Esophagus squamous epithelium (tissue), 4 donors: ENCODE measurements at regions not wholly inside any gene's neighbourhood (a gene's known extent, or its start where the extent isn't known, plus 50 kb on each side); places are given as distances from the start of the nearest gene placed in this dataset.

Experiments used
- POLR2A ChIP-seq, 4 donors: fragments of 450-650 bp; IDR thresholded peaks; one replicate each; pipeline ENCODE4 v1.6.1; 2017; ENCODE audit warnings: antibody characterized with exemption in 4 of 4, mild to moderate bottlenecking in 4 of 4, moderate library complexity in 3 of 4
- TF ChIP-seq, protein P1 (sequence below), 6 experiments: fragments of 450-650 bp in 4 of 6; fragments of 200-600 bp in 2 of 6; sonication (generic) in 2 of 6; IDR thresholded peaks; one replicate each; pipeline ENCODE4 v1.5.1; 2016 to 2019; ENCODE audit warnings: antibody characterized with exemption in 6 of 6, mild to moderate bottlenecking in 4 of 6, moderate library complexity in 4 of 6

DNA sequence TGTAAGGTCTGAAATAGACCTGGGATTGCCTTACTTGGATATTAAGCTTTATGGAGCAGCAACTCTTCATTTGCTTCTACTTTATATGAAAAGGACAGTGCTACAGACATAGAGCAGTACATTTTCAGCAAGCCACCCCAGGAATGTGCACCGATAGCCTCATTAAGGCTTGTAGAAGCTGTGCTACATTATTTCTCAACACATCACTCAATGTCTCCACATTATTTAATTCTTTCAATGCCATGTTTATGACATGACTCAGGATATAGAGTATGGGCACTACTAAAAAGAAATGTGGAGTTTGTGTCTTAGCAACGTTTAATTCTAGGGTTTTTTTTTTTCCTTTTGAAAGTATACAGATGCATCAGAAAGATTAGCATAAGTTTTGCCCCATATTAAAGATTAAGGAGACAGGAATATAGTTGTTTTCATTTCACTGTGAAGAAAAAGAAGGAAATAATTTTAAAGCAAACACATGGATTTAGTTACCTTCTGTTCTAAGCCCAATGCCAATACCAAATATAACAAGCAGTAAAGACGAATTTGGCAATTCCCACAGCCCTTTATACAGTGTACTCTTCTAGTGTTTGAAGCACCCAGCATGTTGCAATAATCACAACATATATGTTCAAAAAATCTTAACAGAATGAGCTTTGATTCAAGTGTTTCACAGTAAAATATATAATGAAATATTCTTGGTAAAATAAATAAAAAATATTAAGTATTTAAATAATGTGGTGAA lies 2140.1 kb upstream of the AGA start:
- TF ChIP-seq POLR2A (IDR thresholded peaks at IDR 0.05): no peak
- TF ChIP-seq, protein P1, sequence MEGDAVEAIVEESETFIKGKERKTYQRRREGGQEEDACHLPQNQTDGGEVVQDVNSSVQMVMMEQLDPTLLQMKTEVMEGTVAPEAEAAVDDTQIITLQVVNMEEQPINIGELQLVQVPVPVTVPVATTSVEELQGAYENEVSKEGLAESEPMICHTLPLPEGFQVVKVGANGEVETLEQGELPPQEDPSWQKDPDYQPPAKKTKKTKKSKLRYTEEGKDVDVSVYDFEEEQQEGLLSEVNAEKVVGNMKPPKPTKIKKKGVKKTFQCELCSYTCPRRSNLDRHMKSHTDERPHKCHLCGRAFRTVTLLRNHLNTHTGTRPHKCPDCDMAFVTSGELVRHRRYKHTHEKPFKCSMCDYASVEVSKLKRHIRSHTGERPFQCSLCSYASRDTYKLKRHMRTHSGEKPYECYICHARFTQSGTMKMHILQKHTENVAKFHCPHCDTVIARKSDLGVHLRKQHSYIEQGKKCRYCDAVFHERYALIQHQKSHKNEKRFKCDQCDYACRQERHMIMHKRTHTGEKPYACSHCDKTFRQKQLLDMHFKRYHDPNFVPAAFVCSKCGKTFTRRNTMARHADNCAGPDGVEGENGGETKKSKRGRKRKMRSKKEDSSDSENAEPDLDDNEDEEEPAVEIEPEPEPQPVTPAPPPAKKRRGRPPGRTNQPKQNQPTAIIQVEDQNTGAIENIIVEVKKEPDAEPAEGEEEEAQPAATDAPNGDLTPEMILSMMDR (IDR thresholded peaks at IDR 0.05): no peak
